DOHH2 (cell line): ENCODE measurements at regions not wholly inside any gene's neighbourhood (a gene's known extent, or its start where the extent isn't known, plus 50 kb on each side); places are given as distances from the start of the nearest gene placed in this dataset.

ENCODE experiments used
- CTCF ChIP-seq: fragments of 200-600 bp; sonication (generic); IDR thresholded peaks from one replicate; pipeline ENCODE4 v1.5.1; 2014; ENCODE audit warnings: antibody characterized with exemption, mild to moderate bottlenecking, low read depth, low read length; ENCODE audit not compliant: poor library complexity, severe bottlenecking
- EZH2phosphoT487 ChIP-seq: fragments of 200-600 bp; sonication (generic); IDR thresholded peaks from 2 replicates; pipeline ENCODE4 v1.6.1; 2017; ENCODE audit warnings: borderline replicate concordance, mild to moderate bottlenecking, antibody characterized with exemption, low read length, moderate library complexity, mixed read lengths

- no peak for TF ChIP-seq CTCF
- TF ChIP-seq EZH2phosphoT487, result no peak
Measured at GRCh38 chr11:76275446-76275845, 69.1 kb upstream of the WNT11 start.
